ENCODE measurements at regions not wholly inside any gene's neighbourhood (a gene's known extent, or its start where the extent isn't known, plus 50 kb on each side); places are given as distances from the start of the nearest gene placed in this dataset.

DNA sequence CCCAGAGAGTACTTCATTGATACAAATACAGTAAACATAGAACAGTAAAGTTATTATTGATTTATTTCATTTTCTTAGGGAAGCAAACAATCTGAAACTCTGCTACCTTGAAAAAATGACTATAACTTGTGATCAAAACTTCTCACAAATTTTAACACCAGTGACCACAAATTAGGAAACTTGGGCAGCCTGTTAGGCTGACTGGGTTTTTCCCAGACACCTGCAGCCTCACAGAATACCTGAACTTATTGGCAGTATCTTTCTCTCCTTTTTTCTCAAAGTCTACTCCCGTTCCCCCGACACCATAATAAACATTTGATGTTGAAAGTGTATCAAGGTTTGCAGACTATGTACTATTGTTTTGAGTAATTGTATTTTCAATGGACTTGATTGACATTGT is 360.5 kb downstream of the LMO7 start:
- peaks cover 4% of the 10 kb centered on the region; the same call in 1 of the 2 replicates for H3K27me3 Mint-ChIP-seq (ENCODE audit: insufficient read depth)
- H3K36me3 Mint-ChIP-seq (ENCODE audit: low read depth) = no peaks in the 10 kb centered on the region
- H3K27ac Mint-ChIP-seq = no peak overlapping the region
- DNase-seq = no peak
- H3K9me3 Mint-ChIP-seq = no peaks in the 10 kb centered on the region
- TF ChIP-seq, protein P1, sequence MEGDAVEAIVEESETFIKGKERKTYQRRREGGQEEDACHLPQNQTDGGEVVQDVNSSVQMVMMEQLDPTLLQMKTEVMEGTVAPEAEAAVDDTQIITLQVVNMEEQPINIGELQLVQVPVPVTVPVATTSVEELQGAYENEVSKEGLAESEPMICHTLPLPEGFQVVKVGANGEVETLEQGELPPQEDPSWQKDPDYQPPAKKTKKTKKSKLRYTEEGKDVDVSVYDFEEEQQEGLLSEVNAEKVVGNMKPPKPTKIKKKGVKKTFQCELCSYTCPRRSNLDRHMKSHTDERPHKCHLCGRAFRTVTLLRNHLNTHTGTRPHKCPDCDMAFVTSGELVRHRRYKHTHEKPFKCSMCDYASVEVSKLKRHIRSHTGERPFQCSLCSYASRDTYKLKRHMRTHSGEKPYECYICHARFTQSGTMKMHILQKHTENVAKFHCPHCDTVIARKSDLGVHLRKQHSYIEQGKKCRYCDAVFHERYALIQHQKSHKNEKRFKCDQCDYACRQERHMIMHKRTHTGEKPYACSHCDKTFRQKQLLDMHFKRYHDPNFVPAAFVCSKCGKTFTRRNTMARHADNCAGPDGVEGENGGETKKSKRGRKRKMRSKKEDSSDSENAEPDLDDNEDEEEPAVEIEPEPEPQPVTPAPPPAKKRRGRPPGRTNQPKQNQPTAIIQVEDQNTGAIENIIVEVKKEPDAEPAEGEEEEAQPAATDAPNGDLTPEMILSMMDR (IDR thresholded peaks at IDR 0.05) = no peak
- H3K4me3 Mint-ChIP-seq = no peak overlapping the region
- no peaks in the 10 kb centered on the region for H3K4me1 Mint-ChIP-seq (ENCODE audit: low read depth)

DNA sequence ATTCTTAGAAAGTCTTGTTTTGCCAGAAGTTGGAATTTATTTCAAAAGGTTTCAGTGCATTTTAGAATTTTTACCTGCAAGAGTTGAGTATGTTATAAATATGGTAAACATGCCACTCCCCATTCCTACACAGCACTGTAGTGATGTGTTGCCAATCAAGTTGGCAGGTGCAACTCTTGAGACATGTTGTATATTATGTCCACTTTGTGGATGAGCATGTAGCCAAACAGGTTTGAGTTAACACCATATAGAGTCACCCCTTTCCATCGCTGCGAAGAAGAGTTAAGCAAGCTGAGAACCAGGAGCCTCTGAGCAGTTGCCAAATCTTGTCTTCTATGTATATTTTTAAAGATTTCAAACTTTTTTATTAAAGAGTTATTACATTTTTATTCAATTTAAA is 359.8 kb downstream of the LMO7 start:
- Mint-ChIP-seq H3K27me3 (ENCODE audit: insufficient read depth) (peaks cover 4% of the 10 kb centered on the region; the same call in 1 of the 2 replicates), H3K4me1 (ENCODE audit: low read depth) (no peaks in the 10 kb centered on the region), H3K9me3 (no peaks in the 10 kb centered on the region), H3K36me3 (ENCODE audit: low read depth) (no peaks in the 10 kb centered on the region), H3K27ac (no peak overlapping the region), H3K4me3 (no peak overlapping the region)
- TF ChIP-seq, protein P1 (IDR thresholded peaks at IDR 0.05) = no peak
- DNase-seq = no peak

DNA sequence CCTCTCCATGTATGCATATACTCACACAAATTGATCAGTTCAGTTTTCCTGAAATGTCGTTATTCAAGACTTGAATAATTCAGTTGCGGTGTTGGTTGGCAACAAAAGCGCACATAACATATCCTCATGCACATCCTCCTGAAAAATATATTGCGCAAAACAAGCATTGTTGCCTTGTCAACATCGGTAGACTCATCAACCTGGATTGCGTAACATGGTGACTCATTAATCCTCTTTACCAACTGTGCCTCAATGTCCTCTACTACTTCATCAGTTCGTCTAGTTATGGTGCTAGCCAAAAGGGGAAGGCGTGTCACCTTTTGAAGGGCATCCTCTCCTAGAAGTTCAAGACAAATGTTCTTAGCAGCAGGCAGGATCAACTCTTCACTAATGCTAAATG is 357.7 kb downstream of the LMO7 start:
- H3K36me3 Mint-ChIP-seq (ENCODE audit: low read depth) = no peaks in the 10 kb centered on the region
- no peak for DNase-seq
- peaks cover 4% of the 10 kb centered on the region; the same call in 1 of the 2 replicates for H3K27me3 Mint-ChIP-seq (ENCODE audit: insufficient read depth)
- no peaks in the 10 kb centered on the region for H3K4me1 Mint-ChIP-seq (ENCODE audit: low read depth)
- TF ChIP-seq, protein P1 (IDR thresholded peaks at IDR 0.05) = no peak
- no peak overlapping the region for H3K27ac Mint-ChIP-seq
- no peaks in the 10 kb centered on the region for H3K9me3 Mint-ChIP-seq
- no peak overlapping the region for H3K4me3 Mint-ChIP-seq

GRCh38 chr13:75993241-75993640 is 357.1 kb downstream of the LMO7 start:
- Mint-ChIP-seq H3K27ac (no peak overlapping the region), H3K9me3 (no peaks in the 10 kb centered on the region), H3K4me1 (ENCODE audit: low read depth) (no peaks in the 10 kb centered on the region), H3K36me3 (ENCODE audit: low read depth) (no peaks in the 10 kb centered on the region), H3K27me3 (ENCODE audit: insufficient read depth) (peaks cover 4% of the 10 kb centered on the region; the same call in 1 of the 2 replicates), H3K4me3 (no peak overlapping the region)
- no peak for DNase-seq
- TF ChIP-seq, protein P1 (IDR thresholded peaks at IDR 0.05) = no peak

- DNase-seq = no peak
- H3K4me1 Mint-ChIP-seq (ENCODE audit: low read depth) = no peaks in the 10 kb centered on the region
- no peak overlapping the region for H3K4me3 Mint-ChIP-seq
- no peaks in the 10 kb centered on the region for H3K9me3 Mint-ChIP-seq
- TF ChIP-seq, protein P1 (IDR thresholded peaks at IDR 0.05) = no peak
- H3K27ac Mint-ChIP-seq = no peak overlapping the region
- no peaks in the 10 kb centered on the region for H3K27me3 Mint-ChIP-seq (ENCODE audit: insufficient read depth)
- no peaks in the 10 kb centered on the region for H3K36me3 Mint-ChIP-seq (ENCODE audit: low read depth)
These were observed 350.7 kb downstream of the LMO7 start for GRCh38 chr13:75986818-75987217.

DNA sequence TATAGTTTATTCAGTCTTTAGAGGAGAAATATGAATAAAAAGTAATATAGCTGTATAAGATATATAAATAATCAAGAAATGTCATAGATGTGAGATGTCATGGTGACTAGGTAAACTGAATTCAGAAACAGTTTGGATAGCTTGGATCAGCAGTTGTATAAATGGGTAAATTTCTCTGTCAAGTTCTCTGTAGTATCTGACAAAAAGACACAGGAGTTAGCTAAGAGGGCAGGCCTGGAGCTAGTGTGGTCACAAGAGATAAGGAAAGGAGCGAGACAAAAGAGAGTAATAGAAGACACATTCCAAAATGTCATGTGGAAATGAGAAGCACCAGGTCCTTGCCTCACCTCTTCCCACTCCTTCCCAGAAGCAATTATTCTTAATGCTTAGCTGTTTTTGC is 349.0 kb downstream of the LMO7 start:
- Mint-ChIP-seq H3K36me3 (ENCODE audit: low read depth) (no peaks in the 10 kb centered on the region), H3K4me1 (ENCODE audit: low read depth) (no peaks in the 10 kb centered on the region), H3K27ac (no peak overlapping the region), H3K9me3 (no peaks in the 10 kb centered on the region), H3K4me3 (no peak overlapping the region), H3K27me3 (ENCODE audit: insufficient read depth) (no peaks in the 10 kb centered on the region)
- no peak for DNase-seq
- TF ChIP-seq, protein P1 (IDR thresholded peaks at IDR 0.05) = no peak
